Neutrophil (primary cell): ENCODE measurements at regions not wholly inside any gene's neighbourhood (a gene's known extent, or its start where the extent isn't known, plus 50 kb on each side); places are given as distances from the start of the nearest gene placed in this dataset.
"Not testable (repeated sequence)": the region's sequence is repeated elsewhere in the genome, so short reads cannot be mapped to it uniquely, and the experiment has no call there.

ENCODE experiments used
- H3K27ac ChIP-seq: fragments of 200-600 bp; sonication (generic); 2 replicates; pipeline ENCODE4 v1.5.1; 2016; ENCODE audit warnings: mild to moderate bottlenecking, moderate library complexity
- H3K27me3 ChIP-seq: fragments of 200-600 bp; sonication (generic); 2 replicates; pipeline ENCODE4 v1.6.0; 2016; ENCODE audit warnings: mild to moderate bottlenecking
- H3K36me3 ChIP-seq: fragments of 200-600 bp; sonication (generic); 2 replicates; pipeline ENCODE4 v1.5.1; 2017
- H3K4me1 ChIP-seq, 2 experiments: fragments of 200-600 bp in 1 of 2; sonication (generic) in 1 of 2; 1 replicate in 1 of 2; 2 replicates in 1 of 2; pipeline versions ENCODE4 v1.5.1 to v1.6.1; 2013 to 2016; ENCODE audit warnings: low read depth in 1 of 2, low read length in 1 of 2, mild to moderate bottlenecking in 1 of 2, moderate library complexity in 1 of 2; ENCODE audit not compliant: control insufficient read depth in 1 of 2, insufficient read depth in 1 of 2
- H3K4me3 ChIP-seq, 2 experiments: fragments of 200-600 bp in 1 of 2; sonication (generic) in 1 of 2; 1 replicate in 1 of 2; 2 replicates in 1 of 2; pipeline ENCODE4 v1.5.1; 2013 to 2016; ENCODE audit warnings: low read depth in 1 of 2, low read length in 1 of 2, mild to moderate bottlenecking in 1 of 2, moderate library complexity in 1 of 2
- H3K9me3 ChIP-seq: fragments of 200-600 bp; sonication (generic); 2 replicates; pipeline ENCODE4 v1.5.1; 2016
- TF ChIP-seq, protein P1 (sequence below): fragments of 200-600 bp; sonication (generic); IDR thresholded peaks from 2 replicates; pipeline ENCODE4 v1.5.1; 2016; ENCODE audit warnings: antibody characterized with exemption

DNA sequence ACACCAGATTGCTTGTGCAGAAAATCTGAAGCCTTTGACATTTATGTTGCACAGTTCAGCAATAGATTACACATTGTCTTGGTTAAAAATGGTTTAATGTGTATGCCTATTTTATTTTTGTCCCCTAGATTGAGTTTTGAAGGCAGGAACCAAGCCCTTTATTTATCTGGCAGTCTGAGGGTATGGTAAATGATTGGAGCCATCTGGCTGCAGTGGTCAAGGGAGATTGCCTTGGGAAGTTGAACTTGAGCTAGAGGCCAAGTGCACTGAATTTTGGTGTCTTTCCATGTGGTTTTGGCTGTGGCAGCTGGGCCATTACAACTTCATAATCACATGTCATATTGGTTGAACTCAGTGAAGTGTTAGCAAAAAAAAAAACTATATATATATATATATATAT, 248.7 kb upstream of the C2CD4B start:
- no peaks in the 10 kb centered on the region for H3K9me3 ChIP-seq
- H3K27ac ChIP-seq = no peak overlapping the region
- TF ChIP-seq, protein P1, sequence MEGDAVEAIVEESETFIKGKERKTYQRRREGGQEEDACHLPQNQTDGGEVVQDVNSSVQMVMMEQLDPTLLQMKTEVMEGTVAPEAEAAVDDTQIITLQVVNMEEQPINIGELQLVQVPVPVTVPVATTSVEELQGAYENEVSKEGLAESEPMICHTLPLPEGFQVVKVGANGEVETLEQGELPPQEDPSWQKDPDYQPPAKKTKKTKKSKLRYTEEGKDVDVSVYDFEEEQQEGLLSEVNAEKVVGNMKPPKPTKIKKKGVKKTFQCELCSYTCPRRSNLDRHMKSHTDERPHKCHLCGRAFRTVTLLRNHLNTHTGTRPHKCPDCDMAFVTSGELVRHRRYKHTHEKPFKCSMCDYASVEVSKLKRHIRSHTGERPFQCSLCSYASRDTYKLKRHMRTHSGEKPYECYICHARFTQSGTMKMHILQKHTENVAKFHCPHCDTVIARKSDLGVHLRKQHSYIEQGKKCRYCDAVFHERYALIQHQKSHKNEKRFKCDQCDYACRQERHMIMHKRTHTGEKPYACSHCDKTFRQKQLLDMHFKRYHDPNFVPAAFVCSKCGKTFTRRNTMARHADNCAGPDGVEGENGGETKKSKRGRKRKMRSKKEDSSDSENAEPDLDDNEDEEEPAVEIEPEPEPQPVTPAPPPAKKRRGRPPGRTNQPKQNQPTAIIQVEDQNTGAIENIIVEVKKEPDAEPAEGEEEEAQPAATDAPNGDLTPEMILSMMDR = no peak
- no peaks in the 10 kb centered on the region for H3K4me1 ChIP-seq
- H3K4me3 ChIP-seq = no peak overlapping the region
- no peaks in the 10 kb centered on the region for H3K36me3 ChIP-seq
- no peaks in the 10 kb centered on the region for H3K27me3 ChIP-seq

DNA sequence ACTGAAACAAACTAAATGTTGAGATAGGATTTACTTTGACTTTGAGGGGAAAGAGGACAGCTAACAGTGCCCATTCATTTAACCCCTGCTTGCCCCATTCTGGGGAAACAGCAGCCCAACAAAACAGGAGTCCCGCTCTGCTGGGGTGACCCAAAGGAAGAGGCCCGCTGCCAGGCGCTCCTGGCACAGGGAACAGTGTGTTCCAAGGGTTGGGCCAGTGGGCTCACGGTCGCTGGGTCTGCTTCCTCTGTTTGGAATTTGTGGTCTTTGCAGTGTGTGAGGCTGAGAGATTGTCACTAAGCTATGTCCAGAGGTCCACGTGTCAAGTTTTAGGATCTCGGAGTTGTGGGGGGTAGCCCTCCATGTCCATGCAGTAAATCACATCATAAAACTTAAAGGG, 250.4 kb upstream of the C2CD4B start:
- Histone ChIP-seq H3K4me1 (no peaks in the 10 kb centered on the region), H3K27me3 (no peaks in the 10 kb centered on the region), H3K27ac (no peak overlapping the region), H3K36me3 (no peaks in the 10 kb centered on the region), H3K9me3 (no peaks in the 10 kb centered on the region), H3K4me3 (no peak overlapping the region)
- TF ChIP-seq, protein P1 = no peak

DNA sequence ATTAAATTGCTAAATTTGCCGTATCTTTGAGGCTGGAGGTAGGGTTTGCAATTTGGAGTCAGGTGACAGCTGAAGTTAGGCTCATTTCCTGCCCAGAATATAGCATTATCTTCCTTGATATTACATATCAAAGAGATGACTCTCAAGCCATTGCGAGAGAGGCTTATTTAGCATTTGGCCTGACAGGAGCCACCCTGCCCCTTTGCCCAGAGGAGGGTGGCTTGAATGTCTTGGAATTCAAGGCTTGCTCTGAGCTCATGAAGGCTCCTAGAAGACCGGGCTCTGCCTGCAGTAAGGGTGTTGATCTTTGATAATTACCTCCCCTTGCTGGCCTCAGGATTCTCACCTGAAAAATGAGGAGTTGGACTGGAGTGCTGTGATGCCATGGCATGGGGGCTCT, 251.4 kb upstream of the C2CD4B start:
- TF ChIP-seq, protein P1 = no peak
- no peak overlapping the region for H3K27ac ChIP-seq
- no peaks in the 10 kb centered on the region for H3K36me3 ChIP-seq
- H3K4me3 ChIP-seq = no peak overlapping the region
- H3K9me3 ChIP-seq = no peaks in the 10 kb centered on the region
- no peaks in the 10 kb centered on the region for H3K4me1 ChIP-seq
- no peaks in the 10 kb centered on the region for H3K27me3 ChIP-seq

DNA sequence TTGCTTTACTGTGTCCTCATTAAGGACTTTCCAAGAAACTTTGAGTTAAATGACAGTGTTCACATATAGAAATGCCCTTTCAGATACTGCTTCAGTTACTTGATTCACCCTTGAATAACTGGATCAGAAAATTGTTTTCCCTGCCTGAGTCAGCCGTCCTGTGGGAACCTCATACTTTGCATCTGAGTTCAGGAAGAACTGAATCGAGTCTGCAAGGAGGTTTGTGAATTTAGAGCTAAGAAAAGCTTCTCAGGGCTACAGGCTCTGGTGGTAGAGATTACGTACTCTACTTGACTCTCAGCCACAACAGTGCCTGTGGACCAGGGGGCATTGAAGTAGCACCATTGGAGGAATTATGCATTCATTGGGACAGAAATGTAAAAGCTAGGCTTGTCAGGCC, 252.4 kb upstream of the C2CD4B start:
- H3K27me3 ChIP-seq = no peaks in the 10 kb centered on the region
- TF ChIP-seq, protein P1 = no peak
- H3K27ac ChIP-seq = no peak overlapping the region
- H3K9me3 ChIP-seq = no peaks in the 10 kb centered on the region
- no peak overlapping the region for H3K4me3 ChIP-seq
- H3K4me1 ChIP-seq = no peaks in the 10 kb centered on the region
- no peaks in the 10 kb centered on the region for H3K36me3 ChIP-seq

DNA sequence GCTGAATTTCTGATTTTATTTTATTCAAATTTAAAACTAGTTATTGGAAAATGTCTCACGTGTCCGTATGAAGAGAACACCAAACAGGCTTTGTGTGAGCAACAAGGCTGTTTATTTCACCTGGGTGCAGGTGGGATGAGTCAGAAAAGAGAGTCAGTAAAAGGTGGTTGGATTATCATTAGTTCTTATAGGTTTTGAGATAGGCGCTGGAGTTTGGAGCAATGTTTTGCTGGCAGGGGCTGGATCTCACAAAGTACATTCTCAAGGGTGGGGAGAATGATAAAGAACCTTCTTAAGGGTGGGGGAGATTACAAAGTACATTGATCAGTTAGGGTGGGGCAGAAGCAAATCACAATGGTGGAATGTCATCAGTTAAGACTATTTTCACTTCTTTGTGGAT, 253.4 kb upstream of the C2CD4B start:
- H3K4me3 ChIP-seq, H3K36me3 ChIP-seq, H3K9me3 ChIP-seq, H3K27ac ChIP-seq, H3K4me1 ChIP-seq, H3K27me3 ChIP-seq: not testable (repeated sequence)

DNA sequence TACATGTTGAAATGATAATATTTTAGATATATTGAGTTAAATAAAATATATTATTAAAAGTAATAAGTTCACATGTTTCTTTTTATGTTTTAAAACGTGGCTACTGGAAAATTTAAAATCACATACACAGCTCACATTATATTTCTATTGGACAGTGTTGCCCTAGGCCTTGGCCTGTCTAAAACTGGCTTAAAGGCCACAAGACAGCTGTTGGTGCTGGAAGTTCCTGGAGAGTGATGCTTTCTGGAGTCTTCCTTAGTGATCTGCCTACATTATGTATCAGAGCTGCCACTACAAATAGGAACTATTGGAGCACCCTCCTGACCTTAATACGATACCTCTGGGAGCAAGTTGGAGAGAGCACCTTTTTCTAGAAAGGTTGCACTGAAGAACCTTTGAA, 254.1 kb upstream of the C2CD4B start:
- TF ChIP-seq, protein P1 = no peak
- H3K27me3 ChIP-seq = no peaks in the 10 kb centered on the region
- H3K9me3 ChIP-seq = no peaks in the 10 kb centered on the region
- H3K36me3 ChIP-seq = no peaks in the 10 kb centered on the region
- H3K27ac ChIP-seq = no peak overlapping the region
- no peaks in the 10 kb centered on the region for H3K4me1 ChIP-seq
- no peak overlapping the region for H3K4me3 ChIP-seq

DNA sequence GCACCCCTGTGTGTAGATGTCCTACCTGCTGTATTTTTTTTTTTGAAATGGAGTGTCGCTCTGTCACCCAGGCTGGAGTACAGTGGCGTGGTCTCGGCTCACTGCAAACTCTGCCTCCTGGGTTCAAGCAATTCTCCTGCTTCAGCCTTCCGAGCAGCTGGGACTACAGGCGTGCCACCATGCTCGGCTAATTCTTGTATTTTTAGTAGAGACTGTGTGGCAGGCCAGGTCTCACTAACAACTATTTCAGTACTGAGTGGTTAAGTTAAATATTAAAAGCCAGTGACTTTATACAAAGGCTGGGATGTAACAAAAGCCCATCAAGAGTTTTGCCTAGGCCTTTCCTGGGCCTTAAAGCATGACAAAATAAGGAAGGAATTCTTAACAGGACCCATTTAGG, 255.3 kb upstream of the C2CD4B start:
- H3K27ac ChIP-seq, H3K4me1 ChIP-seq, H3K27me3 ChIP-seq, H3K4me3 ChIP-seq, H3K9me3 ChIP-seq, H3K36me3 ChIP-seq: not testable (repeated sequence)
